NCI-H82 treated with DMSO at 0.1 percent for 48 hours (cell line): ENCODE measurements at regions not wholly inside any gene's neighbourhood (a gene's known extent, or its start where the extent isn't known, plus 50 kb on each side); places are given as distances from the start of the nearest gene placed in this dataset.
"Not testable (repeated sequence)": the region's sequence is repeated elsewhere in the genome, so short reads cannot be mapped to it uniquely, and the experiment has no call there.

ENCODE experiments used
- DNase-seq: peaks from one replicate; lab custom pipeline; 2025; ENCODE audit not compliant: unreplicated experiment; lab: John Stamatoyannopoulos, UW

DNA sequence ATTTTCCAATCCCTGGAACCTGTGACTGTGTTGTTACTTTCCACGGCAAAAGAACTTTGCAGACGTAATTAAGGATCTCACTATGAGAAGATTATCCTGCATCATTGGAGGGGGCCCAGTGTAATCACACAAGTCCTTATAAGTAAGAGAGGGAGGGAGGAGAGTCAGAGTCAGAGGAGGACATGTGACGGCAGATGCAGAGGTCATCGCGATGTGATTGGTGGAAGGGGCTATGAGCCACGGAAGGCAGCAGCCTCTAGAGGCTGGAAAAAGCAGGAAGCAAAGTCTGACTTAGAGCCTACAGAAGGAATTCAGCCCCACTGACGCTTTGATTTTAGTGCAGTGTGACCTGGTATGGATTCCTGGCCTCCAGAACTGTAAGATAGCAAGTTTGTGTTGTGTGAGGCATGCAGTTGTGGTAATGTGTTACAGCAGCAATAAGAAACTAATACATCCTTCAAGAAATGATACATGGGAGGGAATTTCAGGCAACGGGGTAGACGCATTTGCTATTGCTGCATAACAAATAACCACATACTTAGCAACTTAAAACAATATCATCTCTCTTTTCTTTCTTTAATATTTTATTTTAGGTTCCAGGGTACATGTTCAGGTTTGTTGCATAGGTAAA is 112.7 kb upstream of the SERPINE2 start:
- DNase-seq: no peak

DNA sequence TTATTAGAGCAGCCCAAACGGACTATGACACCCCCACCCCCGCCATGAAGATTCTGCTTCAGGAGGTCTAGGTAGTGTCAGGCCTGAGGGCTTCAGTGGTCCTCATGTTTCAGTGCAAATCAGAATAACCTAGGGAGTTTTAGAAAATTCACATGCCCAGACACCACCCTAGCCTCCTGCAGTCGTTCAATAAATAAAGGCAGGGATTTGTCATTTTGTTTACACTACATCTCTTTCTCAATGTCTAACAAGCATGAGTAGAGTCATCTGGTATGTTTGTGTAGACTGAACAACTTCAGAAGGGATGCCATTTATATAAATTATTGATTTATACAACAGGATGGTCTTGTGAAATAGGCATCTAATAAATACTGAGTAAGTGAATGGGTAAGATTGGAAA is 112.1 kb upstream of the SERPINE2 start:
- no peak for DNase-seq

DNA sequence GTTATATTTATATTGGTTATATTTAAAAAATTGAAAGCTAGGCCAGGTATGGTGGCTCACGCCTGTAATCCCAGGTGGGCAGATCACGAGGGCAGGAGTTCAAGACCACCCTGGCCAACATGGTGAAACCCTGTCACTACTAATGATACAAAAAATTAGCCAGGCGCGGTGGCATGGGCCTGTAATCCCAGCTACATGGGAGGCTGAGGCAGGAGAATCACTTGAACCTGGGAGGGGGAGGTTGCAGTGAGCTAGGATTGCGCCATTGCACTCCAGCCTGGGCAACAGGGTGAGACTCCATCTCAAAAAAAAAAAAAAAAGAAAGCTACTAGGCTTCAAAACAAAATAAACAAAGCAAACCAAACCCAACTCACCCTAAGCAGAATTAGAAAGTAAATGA is 109.0 kb upstream of the SERPINE2 start:
- DNase-seq: not testable (repeated sequence)

DNA sequence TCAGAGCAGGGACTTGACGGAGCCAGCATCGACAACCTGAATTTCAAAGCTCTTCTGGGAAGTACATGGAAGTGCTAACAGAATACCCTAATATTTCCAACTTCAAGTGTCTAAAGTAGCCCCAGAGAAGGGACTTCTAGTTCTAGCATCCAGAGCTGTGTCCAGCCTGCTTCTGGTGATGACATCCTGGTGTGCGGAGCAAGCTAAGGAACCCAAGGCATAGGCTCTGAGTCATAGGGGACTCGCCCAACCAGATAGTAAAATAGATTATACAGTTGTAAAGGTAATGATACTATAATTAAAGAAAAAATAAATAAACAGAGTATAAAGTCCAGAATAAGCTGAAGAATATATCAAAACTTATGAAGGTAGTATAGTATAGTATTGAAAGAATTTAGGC is 108.1 kb upstream of the SERPINE2 start:
- no peak for DNase-seq

DNA sequence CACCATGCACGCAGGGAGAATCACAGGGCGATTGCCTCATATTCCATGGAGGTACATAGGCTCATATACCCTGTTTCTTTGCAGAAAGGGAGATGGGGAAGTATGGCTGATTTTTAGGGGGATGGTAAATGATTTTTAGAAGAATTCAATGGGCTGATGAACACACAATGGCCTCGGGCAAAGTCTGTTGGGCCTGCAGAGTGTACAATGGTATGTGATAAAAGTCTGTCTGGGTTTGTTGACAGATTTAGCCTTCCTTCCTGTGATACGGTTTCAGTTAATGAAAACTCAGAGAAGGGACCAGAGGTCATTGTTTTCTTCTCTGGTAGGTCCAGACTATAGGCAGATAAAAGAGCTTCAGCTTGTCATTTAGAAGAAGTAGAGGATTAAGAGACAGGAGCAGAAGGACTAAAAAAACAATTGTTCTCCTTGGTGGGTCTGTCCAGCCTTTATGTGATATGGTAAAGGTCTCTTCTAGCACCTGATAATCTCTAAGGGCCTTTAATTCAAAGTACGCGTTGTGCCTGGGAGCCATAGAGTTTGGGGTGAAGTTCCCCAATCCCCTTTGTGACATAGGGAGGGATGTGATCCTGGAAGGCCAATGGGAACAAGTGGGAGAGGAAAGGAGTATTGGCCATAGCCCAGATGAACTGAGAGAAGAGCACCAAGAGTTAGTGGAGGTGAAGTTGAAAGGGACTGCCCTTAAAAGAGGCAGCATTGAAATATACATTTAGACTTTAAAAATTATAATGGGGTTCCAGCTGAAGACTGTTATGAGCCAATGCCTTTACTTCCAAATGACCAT is 107.5 kb upstream of the SERPINE2 start:
- no peak for DNase-seq

DNA sequence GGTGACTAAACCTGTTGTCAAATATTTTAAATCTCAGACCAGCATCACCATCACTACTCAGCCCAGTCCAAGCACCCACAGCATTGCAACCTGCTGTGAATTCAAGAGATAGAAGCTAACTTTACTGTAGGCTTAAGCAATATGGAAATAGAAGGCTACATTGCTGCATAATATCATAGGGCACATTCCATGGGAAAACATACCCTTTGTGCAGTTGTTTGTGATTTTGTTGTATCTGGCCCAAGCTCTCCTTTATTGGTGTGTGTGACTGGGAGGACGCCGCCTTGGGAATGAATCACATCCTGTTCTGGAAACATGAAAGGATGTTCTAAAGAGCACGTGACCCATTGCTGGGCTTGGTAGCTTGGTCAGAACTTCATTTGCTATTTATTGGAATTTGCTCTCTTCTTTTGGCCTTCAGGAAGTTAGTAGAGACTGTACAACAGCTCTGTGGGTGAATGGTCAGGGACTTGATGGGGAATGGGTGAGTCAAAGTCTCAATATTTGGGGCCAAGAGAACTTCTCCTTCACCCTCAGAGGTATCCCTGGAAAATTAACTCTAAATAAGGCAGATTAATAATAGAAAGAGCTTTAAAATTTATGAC is 106.8 kb upstream of the SERPINE2 start:
- DNase-seq: no peak

DNA sequence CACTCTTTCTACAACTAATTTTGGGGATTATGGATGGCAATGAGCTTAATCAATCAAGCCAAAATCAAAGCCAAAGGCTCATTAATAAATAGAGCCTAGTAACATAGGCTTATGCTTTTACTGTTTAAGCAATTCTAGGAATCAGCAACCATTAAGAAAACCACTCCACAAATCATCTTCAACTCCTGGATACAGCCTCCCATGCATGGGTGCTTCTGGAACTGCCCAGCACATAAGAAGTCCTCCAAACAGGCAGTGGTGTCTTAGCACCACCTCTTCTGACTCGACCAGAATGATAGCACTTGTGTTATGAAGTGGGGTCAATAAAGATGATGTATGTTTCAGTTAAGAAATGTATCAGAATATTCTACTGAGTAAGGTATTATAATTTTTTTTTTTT is 104.4 kb upstream of the SERPINE2 start:
- no peak for DNase-seq

DNA sequence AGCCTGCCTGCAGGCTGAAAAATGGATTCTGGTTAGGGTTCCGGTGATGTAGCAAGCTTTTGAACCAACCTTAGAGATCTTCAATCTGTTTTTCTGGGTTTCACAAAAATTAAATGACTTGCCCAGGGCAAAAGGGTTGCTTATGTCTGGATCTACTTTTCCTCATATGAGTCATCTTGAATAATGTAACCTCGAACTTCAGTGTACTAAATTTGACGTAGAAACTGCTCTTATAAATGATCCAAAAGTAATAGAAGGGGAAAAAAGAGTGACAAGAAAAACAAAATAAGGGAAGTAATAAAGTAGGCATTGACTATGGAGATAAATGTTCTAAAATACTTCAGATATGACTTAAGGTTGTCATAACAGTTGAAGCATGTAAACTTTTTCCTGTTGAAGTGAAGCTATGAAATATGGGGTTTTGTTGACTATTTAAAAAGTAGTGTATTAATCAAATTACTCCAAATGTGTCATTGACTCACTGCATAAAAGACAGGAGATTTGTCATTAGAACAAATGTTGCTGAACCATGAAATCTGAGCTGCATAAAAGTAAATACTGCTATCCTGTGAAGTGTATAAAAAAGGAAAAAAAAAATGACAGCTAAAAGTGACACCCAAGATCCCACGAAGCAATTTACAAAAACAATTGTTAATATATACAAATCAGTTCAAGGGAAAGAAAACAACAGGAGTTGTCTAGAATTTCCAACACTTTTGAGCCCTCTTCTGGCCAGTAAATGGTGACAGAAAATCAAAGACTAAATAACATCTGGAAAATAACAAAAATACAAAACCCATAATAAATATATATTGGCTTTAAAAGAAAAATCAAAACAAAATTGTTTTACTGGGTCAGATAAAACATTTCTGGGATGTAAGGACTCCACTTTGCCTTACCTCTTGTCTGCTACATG is 103.6 kb upstream of the SERPINE2 start:
- DNase-seq: no peak

DNA sequence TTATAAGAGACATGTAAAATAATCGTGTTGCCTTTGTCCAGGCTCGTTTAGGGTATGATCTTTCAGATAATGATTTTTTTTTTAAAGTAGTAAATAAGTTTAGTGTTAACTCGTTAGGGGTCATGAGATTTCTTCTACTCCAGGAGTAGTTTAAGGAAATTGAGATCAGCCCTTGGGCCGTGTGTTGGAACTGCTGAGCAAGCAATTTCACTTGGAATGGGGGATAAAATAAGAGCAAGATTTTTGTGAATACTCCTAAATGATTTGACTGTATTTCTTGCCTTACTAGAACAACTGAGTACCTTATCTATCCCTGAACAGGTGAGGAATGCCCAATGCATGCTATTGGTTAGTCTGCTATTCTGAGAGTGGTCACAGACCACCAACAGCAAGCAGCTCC is 102.2 kb upstream of the SERPINE2 start:
- no peak for DNase-seq

DNA sequence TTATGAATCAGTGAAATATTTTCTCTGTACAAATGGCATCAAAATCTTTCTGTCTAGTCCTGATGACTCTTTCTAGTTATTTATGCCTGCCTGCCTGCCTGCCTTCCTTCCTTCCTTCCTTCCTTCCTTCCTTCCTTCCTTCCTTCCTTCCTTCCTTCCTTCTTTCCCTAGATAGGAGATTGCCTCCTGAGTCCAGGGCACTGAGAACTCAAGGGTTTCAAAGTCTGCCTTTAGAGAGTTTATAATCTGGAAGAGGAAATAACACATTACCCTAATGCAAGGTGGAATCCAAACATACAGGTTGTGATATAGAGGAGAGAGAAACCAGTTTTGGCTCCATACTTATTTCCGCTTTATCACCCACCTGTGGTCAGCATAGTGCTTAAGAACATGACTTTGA is 98.1 kb upstream of the SERPINE2 start:
- no peak for DNase-seq

DNA sequence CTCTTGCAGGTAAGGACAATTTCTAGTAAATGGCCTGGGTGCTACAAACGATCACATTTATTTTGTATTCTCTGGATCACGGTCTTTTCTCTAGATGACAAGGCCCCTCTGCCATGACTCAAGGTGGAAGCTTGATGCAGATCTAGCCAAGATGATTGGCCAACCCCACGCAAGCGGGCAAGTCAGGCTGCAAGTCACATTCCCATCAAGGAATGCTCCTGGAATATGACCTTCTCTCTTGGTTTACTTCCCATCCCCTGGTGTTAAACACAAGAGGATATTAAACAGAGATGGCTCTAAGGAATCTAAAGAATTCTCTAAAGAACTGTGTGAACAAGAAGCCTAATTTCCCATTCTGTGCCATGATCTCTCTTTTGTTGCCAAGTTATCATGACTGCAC is 97.3 kb upstream of the SERPINE2 start:
- DNase-seq: no peak

DNA sequence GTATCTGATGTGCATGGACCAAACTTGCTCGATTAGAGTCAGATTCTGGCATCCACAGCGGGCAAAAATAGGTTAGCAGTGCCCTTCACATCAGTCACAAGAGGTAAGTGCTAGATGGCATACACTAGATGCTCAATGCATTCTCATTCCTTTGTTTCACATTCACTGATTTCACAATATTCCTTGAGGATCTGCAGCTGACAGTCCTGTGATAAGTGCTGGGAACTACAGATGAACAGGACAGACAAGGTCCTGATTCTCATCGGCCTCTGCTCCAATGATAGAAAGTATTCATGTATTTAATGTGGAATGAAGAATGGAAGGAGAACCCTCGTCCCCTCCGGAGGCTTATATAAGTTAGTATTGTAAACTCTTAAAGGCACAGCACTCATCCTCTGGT is 96.8 kb upstream of the SERPINE2 start:
- DNase-seq: no peak

DNA sequence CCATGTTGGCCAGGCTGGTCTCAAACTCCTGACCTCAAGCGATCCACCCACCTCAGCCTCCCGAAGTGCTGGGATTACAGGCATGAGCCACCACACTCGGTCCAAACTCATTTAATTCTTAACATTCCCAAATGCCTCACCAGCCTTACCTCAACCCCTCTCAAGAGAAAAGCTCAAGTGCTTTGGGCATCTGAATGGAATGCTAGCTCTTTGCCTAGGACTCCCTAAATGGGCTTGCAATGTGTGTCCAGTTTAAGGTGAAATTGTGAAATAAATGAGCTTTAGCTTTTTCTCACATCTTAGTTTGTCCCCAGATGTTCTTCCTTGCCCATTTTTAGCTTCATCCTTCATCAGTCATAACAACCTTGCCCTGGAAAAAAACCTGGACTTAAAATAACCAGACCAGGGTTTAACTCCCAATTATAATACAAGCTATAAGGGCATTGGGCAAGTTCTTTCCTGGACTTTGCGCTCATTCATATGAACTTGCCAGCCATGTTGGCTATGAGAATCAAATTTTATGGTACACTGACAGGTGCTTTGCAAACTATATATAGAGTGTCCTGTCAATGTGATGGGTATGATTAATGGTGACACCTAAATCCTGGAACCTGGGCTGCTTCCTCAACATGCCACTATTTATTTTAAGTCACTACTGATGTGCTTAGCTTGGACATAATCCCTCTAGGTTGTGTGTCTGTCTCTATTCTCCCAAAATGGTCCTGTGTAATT is 95.1 kb upstream of the SERPINE2 start:
- DNase-seq: no peak

DNA sequence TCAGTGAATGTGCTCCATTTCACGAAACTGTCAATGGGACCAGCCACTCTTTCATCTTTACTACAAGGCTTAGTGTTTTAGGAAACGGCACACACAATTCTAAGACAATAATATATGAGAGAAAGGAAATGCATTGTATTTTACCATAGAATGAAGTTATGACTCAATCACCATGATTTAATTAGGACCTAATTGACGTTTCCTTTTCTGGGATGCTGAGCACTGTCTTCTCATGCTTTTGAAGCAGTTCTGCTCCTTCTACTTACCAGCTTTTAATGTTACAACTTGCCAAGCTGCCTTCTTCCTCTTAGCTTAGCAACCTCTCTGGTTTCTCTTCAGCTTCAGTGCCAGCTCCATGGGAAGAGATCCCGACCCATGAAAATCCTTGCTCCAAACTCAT is 94.3 kb upstream of the SERPINE2 start:
- DNase-seq: no peak

DNA sequence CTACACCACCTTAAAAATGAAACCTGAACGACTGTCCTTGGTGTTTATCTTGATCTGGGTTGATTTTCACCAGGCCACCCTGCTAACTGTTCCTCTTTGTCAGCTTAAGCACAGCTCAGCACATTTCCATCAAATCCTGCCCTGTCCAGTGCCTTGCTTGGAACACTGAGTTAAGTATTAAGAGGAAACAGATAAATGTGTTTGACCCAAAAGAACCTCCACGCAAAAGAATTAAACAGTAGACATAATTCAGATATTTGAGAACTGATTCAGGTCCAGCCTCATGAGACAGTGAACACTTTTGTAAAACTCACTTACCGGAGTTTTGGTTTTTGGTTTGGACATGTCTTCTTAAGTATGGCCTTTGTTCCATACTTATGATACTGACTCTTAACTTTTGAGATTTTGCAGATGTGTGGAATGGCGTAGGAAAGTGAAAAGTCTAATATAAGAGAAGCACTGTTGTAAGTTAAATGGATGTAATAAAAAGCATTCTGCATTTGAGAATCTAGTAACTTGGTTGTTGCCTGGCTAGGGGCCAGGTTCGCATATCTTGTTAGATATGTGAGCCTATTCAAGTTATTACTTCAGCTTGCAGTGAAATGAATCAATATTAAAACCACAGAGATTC is 88.9 kb upstream of the SERPINE2 start:
- DNase-seq: no peak

DNA sequence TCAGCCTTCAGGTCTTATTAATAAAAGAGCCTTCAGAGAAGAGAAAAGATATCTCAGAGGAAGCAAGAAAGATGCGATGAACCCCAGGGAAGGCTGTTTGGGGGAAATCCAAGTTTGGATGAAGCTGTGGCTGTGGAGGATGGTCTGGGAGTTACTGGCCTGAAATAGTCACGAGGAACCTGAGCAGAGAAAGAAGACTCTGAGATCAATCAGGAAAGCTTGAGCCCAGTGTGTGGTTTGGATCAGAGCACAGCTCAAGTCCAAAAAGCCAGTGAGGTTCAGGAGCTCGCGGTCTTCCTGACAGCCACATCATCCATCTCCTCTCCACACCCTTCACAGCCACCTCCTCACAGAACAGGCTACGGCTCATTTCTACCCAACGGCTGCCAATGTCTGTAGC is 87.4 kb upstream of the SERPINE2 start:
- no peak for DNase-seq

DNA sequence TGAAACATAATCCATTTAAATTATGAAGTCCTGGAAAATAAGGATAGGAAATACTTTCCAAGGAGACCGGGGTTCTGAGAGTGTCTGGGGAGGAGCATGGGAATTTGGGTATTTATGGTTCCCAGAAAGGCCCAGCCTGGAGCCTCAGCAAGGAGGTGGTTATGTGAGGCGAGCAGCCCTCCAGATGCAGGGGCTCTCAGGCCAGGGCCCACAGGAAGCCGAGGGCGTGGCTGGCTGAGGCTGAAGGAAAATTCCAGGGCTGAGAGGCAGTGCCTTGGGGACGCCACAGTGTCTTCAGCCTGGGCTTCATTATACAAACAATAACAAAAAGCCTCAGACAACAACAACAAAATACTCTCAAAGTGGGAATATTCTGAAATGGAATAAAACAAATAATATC is 86.9 kb upstream of the SERPINE2 start:
- no peak for DNase-seq

DNA sequence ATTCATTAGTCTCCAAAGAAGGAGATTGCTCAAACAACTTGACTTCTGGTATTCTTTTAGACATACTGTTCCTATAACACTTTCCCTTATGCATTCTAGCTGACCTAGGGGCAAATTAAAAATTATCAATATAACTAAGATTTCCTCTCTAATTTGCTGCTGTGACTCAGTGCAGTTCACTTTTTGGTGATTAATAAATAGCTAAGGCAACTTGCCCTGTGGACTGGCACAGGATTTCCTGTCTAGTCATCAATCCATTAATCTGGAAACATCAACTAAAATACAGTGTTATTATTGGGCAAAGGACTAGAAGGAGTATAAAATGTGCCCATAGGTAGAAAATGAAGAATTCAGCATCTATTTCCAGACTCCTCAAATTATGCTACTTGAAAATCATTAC is 83.5 kb upstream of the SERPINE2 start:
- DNase-seq: no peak

DNA sequence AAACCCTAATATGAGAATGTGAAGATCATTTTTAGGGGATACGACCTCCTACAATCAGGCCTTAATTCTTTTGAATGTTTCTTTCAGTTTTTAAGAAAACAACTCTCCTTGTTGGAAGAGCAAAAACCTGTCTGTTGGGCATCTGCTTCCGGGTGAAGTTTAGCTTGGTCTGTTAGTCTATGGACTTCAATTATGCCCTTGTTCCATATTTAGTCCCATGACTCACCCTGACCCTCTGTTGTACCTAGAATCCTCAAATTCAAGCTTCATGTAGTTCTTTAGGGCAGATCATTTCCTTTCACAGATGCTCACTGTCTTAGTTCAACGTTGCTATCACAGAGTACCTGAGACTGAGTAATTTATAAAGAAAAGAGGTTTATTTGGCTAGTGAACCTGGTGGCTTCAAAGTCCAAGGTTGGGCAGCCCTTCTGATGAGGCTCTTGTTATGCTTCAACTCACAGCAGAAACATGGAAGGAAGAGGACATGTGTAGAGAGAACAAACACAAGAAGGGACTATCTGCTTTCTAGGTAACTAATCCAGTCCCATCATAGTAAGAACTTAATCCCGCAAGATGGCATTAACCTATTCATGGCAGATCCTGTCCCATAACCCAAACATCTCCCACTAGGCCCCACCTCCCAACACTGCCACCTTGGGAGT is 82.5 kb upstream of the SERPINE2 start:
- no peak for DNase-seq

DNA sequence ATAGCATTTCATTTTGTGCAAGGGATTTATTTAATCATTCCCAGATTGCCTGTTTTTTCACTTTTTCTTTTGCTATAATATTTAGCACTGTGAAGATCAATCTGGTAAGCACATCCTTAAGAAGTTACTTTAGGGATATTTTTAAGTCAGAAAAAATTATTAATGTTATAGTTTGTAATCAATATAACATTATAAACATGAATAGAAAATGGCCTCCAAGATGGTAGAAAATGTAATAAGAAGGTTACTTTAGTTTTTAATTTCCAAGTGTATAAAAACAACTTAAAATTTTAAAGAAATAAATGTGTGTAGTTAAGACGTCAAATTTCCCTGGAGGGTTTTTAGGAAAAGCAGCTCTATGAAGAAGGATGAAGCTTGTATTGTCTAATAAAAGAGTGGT is 81.9 kb upstream of the SERPINE2 start:
- DNase-seq: no peak
